ENCODE measurements at regions not wholly inside any gene's neighbourhood (a gene's known extent, or its start where the extent isn't known, plus 50 kb on each side); places are given as distances from the start of the nearest gene placed in this dataset.

DNA sequence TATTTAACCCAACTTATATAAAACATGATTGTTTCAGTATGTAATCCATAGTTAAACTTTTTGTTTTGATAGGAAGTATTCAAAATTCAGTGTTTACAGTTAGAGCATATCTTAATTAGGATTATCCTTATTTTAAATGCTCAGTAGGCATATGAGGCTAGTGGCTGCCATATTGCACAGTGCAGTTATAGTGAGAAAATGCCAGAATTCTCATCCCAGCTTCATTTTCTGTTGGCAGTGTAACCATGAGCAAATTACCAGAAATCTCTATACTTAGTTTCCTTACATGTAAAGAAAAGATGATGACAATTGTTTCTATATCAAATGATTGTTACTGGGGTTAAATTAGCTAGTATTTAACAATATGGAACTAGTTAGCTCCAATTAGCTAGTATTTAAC, 265.8 kb downstream of the ARAP2 start:
- no peaks in the 10 kb centered on the region for H3K9me3 ChIP-seq (ENCODE audit: insufficient read depth in 2 of 2, low read depth in 1 of 2, low read length in 1 of 2)
- H3K27ac ChIP-seq (ENCODE audit: low read depth, low read length): no peak overlapping the region
- no peak overlapping the region for H4K5ac ChIP-seq (ENCODE audit: insufficient read length, low read depth, low read length)
- H3K4ac ChIP-seq (replicated peaks; ENCODE audit: insufficient read length, low read depth, low read length): no peak overlapping the region
- no peak overlapping the region for H3K56ac ChIP-seq (replicated peaks; ENCODE audit: insufficient read length, low read depth, low read length)
- H2BK20ac ChIP-seq (ENCODE audit: low read length): no peak overlapping the region
- no peak overlapping the region for H2AFZ ChIP-seq (ENCODE audit: low read length)
- H3K4me3 ChIP-seq (ENCODE audit: extremely low read depth in 1 of 4, insufficient read depth in 2 of 4, low read depth in 3 of 4, low read length in 4 of 4): no peak overlapping the region
- no peaks in the 10 kb centered on the region for H3K4me1 ChIP-seq (replicated peaks in 1 of 4; ENCODE audit: control insufficient read depth in 3 of 4, insufficient read depth in 4 of 4, low read length in 3 of 4)
- H3K23ac ChIP-seq (ENCODE audit: insufficient read length): no peak overlapping the region
- H3K4me2 ChIP-seq (ENCODE audit: insufficient read depth in 1 of 2, low read depth in 2 of 2, low read length in 2 of 2): no peak overlapping the region
- H4K91ac ChIP-seq (replicated peaks; ENCODE audit: insufficient read length, low read length): no peak overlapping the region
- no peak for TF ChIP-seq TAF1 (IDR thresholded peaks at IDR 0.05; ENCODE audit: low read depth, low read length)
- TF ChIP-seq FOSL1 (IDR thresholded peaks at IDR 0.05; ENCODE audit: insufficient read depth, low read depth, low read length): no peak
- TF ChIP-seq, protein P1, sequence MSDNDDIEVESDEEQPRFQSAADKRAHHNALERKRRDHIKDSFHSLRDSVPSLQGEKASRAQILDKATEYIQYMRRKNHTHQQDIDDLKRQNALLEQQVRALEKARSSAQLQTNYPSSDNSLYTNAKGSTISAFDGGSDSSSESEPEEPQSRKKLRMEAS (IDR thresholded peaks at IDR 0.05): no peak
- no peak for TF ChIP-seq YY1 (IDR thresholded peaks at IDR 0.05; ENCODE audit: low read depth, low read length)
- no peak for TF ChIP-seq SP4 (IDR thresholded peaks at IDR 0.05; ENCODE audit: low read length)
- TF ChIP-seq SP1 (IDR thresholded peaks at IDR 0.05; ENCODE audit: low read depth, low read length): no peak
- TF ChIP-seq ZNF274 (IDR thresholded peaks at IDR 0.05; ENCODE audit: borderline replicate concordance, extremely low read depth, low read length): no peak
- TF ChIP-seq SIX5 (IDR thresholded peaks at IDR 0.05; ENCODE audit: low read depth, low read length): no peak
- no peak for TF ChIP-seq CBX5 (IDR thresholded peaks at IDR 0.05; ENCODE audit: low read depth, low read length)
- no peak for TF ChIP-seq POLR2AphosphoS5 (IDR thresholded peaks at IDR 0.05; ENCODE audit: low read depth, low read length)
- no peak for TF ChIP-seq NANOG (IDR thresholded peaks at IDR 0.05; ENCODE audit: insufficient read depth, low read depth, low read length, poor library complexity, severe bottlenecking)
- TF ChIP-seq EGR1 (IDR thresholded peaks at IDR 0.05; ENCODE audit: borderline replicate concordance, low read depth, low read length): no peak
- no peak overlapping the region for H2AK5ac ChIP-seq (ENCODE audit: low read depth, low read length)
- FAIRE-seq: no peak
- H3K79me2 ChIP-seq (ENCODE audit: control insufficient read depth in 1 of 2, insufficient read depth in 2 of 2, low read length in 2 of 2): no peaks in the 10 kb centered on the region
- H4K20me1 ChIP-seq (replicated peaks in 1 of 2; ENCODE audit: control insufficient read depth in 1 of 2, insufficient read depth in 2 of 2, low read length in 2 of 2): no peaks in the 10 kb centered on the region
- no peak for DNase-seq (ENCODE audit: low read depth in 1 of 2, low spot score in 2 of 2)
- H3K9ac ChIP-seq (replicated peaks in 1 of 4; ENCODE audit: extremely low read depth in 1 of 4, low read depth in 3 of 4, low read length in 3 of 4): no peak overlapping the region
- H2BK15ac ChIP-seq (ENCODE audit: low read length): no peak overlapping the region
- H2BK12ac ChIP-seq (ENCODE audit: low read depth, low read length): no peak overlapping the region
- H4K8ac ChIP-seq (ENCODE audit: extremely low read depth, insufficient read depth, low read length): no peak overlapping the region
- no peak overlapping the region for H2BK5ac ChIP-seq (ENCODE audit: low read depth, low read length)
- H3K27me3 ChIP-seq (replicated peaks in 1 of 4; ENCODE audit: control insufficient read depth in 3 of 4, extremely low read depth in 1 of 4, insufficient read depth in 3 of 4, low read length in 3 of 4): no peaks in the 10 kb centered on the region
- H3K18ac ChIP-seq (ENCODE audit: extremely low read depth, low read length): no peak overlapping the region
- H2BK120ac ChIP-seq (replicated peaks; ENCODE audit: low read depth, low read length): no peak overlapping the region
- ChIA-PET POLR2A (ENCODE audit: partially characterized antibody) (no interaction called here), CTCF (ENCODE audit: partially characterized antibody) (interaction anchor here (0.6 to 1.0 kb wide), 2 partner anchors 12 to 85 kb away, joined by 3 to 4 read pairs; no protein-coding TSS in a partner anchor)
- no peak overlapping the region for H3K14ac ChIP-seq (ENCODE audit: insufficient read length)
- H3K36me3 ChIP-seq (ENCODE audit: control insufficient read depth in 2 of 4, insufficient read depth in 4 of 4, low read length in 3 of 4): no peaks in the 10 kb centered on the region
- no peaks in the 10 kb centered on the region for H3K23me2 ChIP-seq (ENCODE audit: low read depth, low read length)
- no peaks in the 10 kb centered on the region for H3K79me1 ChIP-seq (ENCODE audit: low read depth, low read length)
